HEK293T (cell line): ENCODE measurements at regions not wholly inside any gene's neighbourhood (a gene's known extent, or its start where the extent isn't known, plus 50 kb on each side); places are given as distances from the start of the nearest gene placed in this dataset.

ENCODE experiments used
- ARNT ChIP-seq: fragments of 450-650 bp; IDR thresholded peaks from 2 replicates; pipeline ENCODE4 v1.6.1; 2017; ENCODE audit warnings: mild to moderate bottlenecking
- BHLHE40 ChIP-seq: fragments of 450-650 bp; IDR thresholded peaks from 2 replicates; pipeline ENCODE4 v1.6.1; 2016; ENCODE audit warnings: mild to moderate bottlenecking, moderate library complexity, borderline replicate concordance
- ELF4 ChIP-seq: fragments of 450-650 bp; IDR thresholded peaks from 2 replicates; pipeline ENCODE4 v1.6.1; 2017; ENCODE audit warnings: antibody characterized with exemption
- FOXA1 ChIP-seq: fragments of 450-650 bp; IDR thresholded peaks from 2 replicates; pipeline ENCODE4 v1.6.1; 2016; ENCODE audit warnings: mild to moderate bottlenecking
- FOXM1 ChIP-seq: fragments of 450-650 bp; IDR thresholded peaks from 2 replicates; pipeline ENCODE4 v1.6.1; 2017; ENCODE audit warnings: mild to moderate bottlenecking, borderline replicate concordance
- L3MBTL2 ChIP-seq: fragments of 450-650 bp; conservative IDR thresholded peaks from 2 replicates; pipeline ENCODE4 v1.6.1; 2016; ENCODE audit warnings: mild to moderate bottlenecking
- NFRKB ChIP-seq: fragments of 450-650 bp; IDR thresholded peaks from 2 replicates; pipeline ENCODE4 v1.6.1; 2016; ENCODE audit warnings: mild to moderate bottlenecking, moderate library complexity
- SP1 ChIP-seq: fragments of 450-650 bp; IDR thresholded peaks from 2 replicates; pipeline ENCODE4 v1.6.1; 2017
- SUZ12 ChIP-seq: fragments of 450-650 bp; IDR thresholded peaks from 2 replicates; pipeline ENCODE4 v1.6.1; 2016; ENCODE audit warnings: mild to moderate bottlenecking
- TARDBP ChIP-seq: fragments of 450-650 bp; IDR thresholded peaks from 2 replicates; pipeline ENCODE4 v1.6.1; 2016
- ZNF384 ChIP-seq: fragments of 450-650 bp; IDR thresholded peaks from 2 replicates; pipeline ENCODE4 v1.6.1; 2016
- TF ChIP-seq, protein P1 (sequence below): fragments of 450-650 bp; IDR thresholded peaks from 2 replicates; pipeline ENCODE4 v1.6.1; 2016

DNA sequence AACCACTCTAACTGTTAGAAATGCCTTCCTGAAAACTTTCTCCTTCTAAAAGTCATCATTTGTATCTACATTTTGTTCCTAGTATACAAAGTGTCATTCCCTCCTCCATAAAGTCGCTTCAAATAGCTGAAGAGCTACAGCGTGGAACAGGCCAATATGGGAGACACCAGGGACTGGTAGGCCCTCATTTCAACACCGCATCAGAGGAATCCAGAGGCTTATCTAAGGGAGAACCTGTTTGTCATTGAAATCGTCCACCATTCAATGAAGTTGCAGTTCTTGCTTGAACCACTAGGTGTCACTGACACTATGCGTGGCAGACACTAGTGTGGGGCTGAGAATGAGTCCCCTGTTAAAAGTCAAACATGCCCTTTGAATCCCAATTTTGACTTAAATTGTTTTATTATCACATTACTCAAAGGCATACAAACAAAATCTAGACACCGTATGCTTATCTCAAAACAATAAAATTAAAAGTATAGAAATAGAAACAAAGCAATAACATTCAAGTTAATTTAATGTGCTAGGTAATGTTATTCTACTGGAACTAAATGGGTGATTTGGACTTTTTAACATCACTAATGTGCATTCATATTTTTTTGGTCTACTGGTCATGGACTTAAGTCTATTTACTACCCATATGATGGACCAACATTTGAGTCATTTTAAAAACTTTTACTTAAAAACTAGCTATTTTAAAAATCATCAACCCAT lies 182.3 kb downstream of the FCRL5 start:
- no peak for TF ChIP-seq NFRKB
- TF ChIP-seq TARDBP: no peak
- TF ChIP-seq ELF4: no peak
- TF ChIP-seq BHLHE40: no peak
- no peak for TF ChIP-seq ARNT
- TF ChIP-seq FOXM1: no peak
- no peak for TF ChIP-seq SP1
- no peak for TF ChIP-seq SUZ12
- no peak for TF ChIP-seq ZNF384
- no peak for TF ChIP-seq FOXA1
- TF ChIP-seq L3MBTL2: no peak
- TF ChIP-seq, protein P1, sequence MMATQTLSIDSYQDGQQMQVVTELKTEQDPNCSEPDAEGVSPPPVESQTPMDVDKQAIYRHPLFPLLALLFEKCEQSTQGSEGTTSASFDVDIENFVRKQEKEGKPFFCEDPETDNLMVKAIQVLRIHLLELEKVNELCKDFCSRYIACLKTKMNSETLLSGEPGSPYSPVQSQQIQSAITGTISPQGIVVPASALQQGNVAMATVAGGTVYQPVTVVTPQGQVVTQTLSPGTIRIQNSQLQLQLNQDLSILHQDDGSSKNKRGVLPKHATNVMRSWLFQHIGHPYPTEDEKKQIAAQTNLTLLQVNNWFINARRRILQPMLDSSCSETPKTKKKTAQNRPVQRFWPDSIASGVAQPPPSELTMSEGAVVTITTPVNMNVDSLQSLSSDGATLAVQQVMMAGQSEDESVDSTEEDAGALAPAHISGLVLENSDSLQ: no peak
